ENCODE measurements at regions not wholly inside any gene's neighbourhood (a gene's known extent, or its start where the extent isn't known, plus 50 kb on each side); places are given as distances from the start of the nearest gene placed in this dataset.

GRCh38 chr3:87836026-87836425, 222.8 kb downstream of the CGGBP1 start:
- H3K9ac ChIP-seq (ENCODE audit: low read depth in 1 of 2, low read length in 2 of 2) = no peak overlapping the region
- H3K4me1 ChIP-seq (ENCODE audit: control insufficient read depth in 4 of 4, insufficient read depth in 4 of 4, low read length in 3 of 4) = no peaks in the 10 kb centered on the region
- no peaks in the 10 kb centered on the region for H3K27me3 ChIP-seq (ENCODE audit: control insufficient read depth in 4 of 4, insufficient read depth in 4 of 4, low read length in 3 of 4)
- H3K9me3 ChIP-seq (ENCODE audit: control insufficient read depth in 4 of 4, low read length in 3 of 4) = no peaks in the 10 kb centered on the region
- H3K4me3 ChIP-seq (ENCODE audit: low read depth in 1 of 3, low read length in 3 of 3) = no peak overlapping the region
- TF ChIP-seq FOXA2 (IDR thresholded peaks at IDR 0.05) = no peak
- no peak for TF ChIP-seq MAX (IDR thresholded peaks at IDR 0.05)
- TF ChIP-seq RAD21 (IDR thresholded peaks at IDR 0.05) = no peak
- no peak for TF ChIP-seq HNF4A (conservative IDR thresholded peaks at IDR 0.05)
- no peak for TF ChIP-seq NR2F2 (IDR thresholded peaks at IDR 0.05)
- no peak for TF ChIP-seq GABPA (IDR thresholded peaks at IDR 0.05 in 1 of 2, conservative IDR thresholded peaks at IDR 0.05 in 1 of 2)
- no peak for TF ChIP-seq YY1 (IDR thresholded peaks at IDR 0.05)
- no peak for TF ChIP-seq ZBTB33 (IDR thresholded peaks at IDR 0.05)
- TF ChIP-seq SP1 (IDR thresholded peaks at IDR 0.05) = no peak
- no peak for TF ChIP-seq TAF1 (conservative IDR thresholded peaks at IDR 0.05)
- no peak overlapping the region for H3K27ac ChIP-seq (ENCODE audit: low read depth in 1 of 2, low read length in 2 of 2)
- WGBS = 60% methylated on average over 1 of the region's 1 CpG
- H3K36me3 ChIP-seq (ENCODE audit: control insufficient read depth in 4 of 4, insufficient read depth in 3 of 4, low read depth in 1 of 4, low read length in 3 of 4) = no peaks in the 10 kb centered on the region
- DNase-seq (ENCODE audit: low spot score) = no peak

DNA sequence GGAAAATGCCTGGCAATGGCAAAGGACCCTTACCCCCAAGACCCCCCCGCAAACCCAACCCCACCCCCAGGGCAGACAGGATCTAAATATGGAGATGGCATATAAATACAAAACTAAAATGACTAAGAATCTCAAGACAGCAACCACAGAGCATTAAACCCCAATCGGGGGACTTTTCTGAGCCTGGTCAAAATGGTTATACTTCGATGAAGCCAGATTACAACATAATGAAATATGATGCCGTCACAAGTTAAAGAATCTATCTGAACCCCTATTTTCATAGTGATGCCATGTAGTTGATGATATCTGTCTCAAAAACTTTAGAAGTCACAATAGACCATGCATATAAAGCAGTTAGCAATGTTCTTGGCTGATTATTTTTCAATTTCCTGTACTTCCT, 223.6 kb downstream of the CGGBP1 start:
- H3K4me3 ChIP-seq (ENCODE audit: low read depth in 1 of 3, low read length in 3 of 3) = no peak overlapping the region
- DNase-seq (ENCODE audit: low spot score) = no peak
- 76% methylated on average over 4 of the region's 4 CpGs for WGBS
- H3K36me3 ChIP-seq (ENCODE audit: control insufficient read depth in 4 of 4, insufficient read depth in 3 of 4, low read depth in 1 of 4, low read length in 3 of 4) = no peaks in the 10 kb centered on the region
- TF ChIP-seq HNF4G (IDR thresholded peaks at IDR 0.05) (no peak), RXRA (IDR thresholded peaks at IDR 0.05) (no peak), JUND (IDR thresholded peaks at IDR 0.05) (no peak), NR2F2 (IDR thresholded peaks at IDR 0.05) (no peak), FOXA2 (IDR thresholded peaks at IDR 0.05) (no peak), MAX (IDR thresholded peaks at IDR 0.05) (no peak), RAD21 (IDR thresholded peaks at IDR 0.05) (no peak), SP1 (IDR thresholded peaks at IDR 0.05) (no peak)
- TF ChIP-seq, protein P1, sequence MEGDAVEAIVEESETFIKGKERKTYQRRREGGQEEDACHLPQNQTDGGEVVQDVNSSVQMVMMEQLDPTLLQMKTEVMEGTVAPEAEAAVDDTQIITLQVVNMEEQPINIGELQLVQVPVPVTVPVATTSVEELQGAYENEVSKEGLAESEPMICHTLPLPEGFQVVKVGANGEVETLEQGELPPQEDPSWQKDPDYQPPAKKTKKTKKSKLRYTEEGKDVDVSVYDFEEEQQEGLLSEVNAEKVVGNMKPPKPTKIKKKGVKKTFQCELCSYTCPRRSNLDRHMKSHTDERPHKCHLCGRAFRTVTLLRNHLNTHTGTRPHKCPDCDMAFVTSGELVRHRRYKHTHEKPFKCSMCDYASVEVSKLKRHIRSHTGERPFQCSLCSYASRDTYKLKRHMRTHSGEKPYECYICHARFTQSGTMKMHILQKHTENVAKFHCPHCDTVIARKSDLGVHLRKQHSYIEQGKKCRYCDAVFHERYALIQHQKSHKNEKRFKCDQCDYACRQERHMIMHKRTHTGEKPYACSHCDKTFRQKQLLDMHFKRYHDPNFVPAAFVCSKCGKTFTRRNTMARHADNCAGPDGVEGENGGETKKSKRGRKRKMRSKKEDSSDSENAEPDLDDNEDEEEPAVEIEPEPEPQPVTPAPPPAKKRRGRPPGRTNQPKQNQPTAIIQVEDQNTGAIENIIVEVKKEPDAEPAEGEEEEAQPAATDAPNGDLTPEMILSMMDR (IDR thresholded peaks at IDR 0.05; ENCODE audit: low read depth, low read length, missing input control) = no peak
- no peaks in the 10 kb centered on the region for H3K4me1 ChIP-seq (ENCODE audit: control insufficient read depth in 4 of 4, insufficient read depth in 4 of 4, low read length in 3 of 4)
- no peak overlapping the region for H3K27ac ChIP-seq (ENCODE audit: low read depth in 1 of 2, low read length in 2 of 2)
- H3K9ac ChIP-seq (ENCODE audit: low read depth in 1 of 2, low read length in 2 of 2) = no peak overlapping the region
- H3K9me3 ChIP-seq (ENCODE audit: control insufficient read depth in 4 of 4, low read length in 3 of 4) = no peaks in the 10 kb centered on the region
- H3K27me3 ChIP-seq (ENCODE audit: control insufficient read depth in 4 of 4, insufficient read depth in 4 of 4, low read length in 3 of 4) = no peaks in the 10 kb centered on the region

GRCh38 chr3:87834327-87834726, 224.5 kb downstream of the CGGBP1 start:
- no peak overlapping the region for H3K27ac ChIP-seq (ENCODE audit: low read depth in 1 of 2, low read length in 2 of 2)
- no peaks in the 10 kb centered on the region for H3K27me3 ChIP-seq (ENCODE audit: control insufficient read depth in 4 of 4, insufficient read depth in 4 of 4, low read length in 3 of 4)
- DNase-seq (ENCODE audit: low spot score) = no peak
- H3K36me3 ChIP-seq (ENCODE audit: control insufficient read depth in 4 of 4, insufficient read depth in 3 of 4, low read depth in 1 of 4, low read length in 3 of 4) = no peaks in the 10 kb centered on the region
- WGBS = 69% methylated on average over 2 of the region's 2 CpGs
- H3K9ac ChIP-seq (ENCODE audit: low read depth in 1 of 2, low read length in 2 of 2) = no peak overlapping the region
- no peak overlapping the region for H3K4me3 ChIP-seq (ENCODE audit: low read depth in 1 of 3, low read length in 3 of 3)
- no peaks in the 10 kb centered on the region for H3K9me3 ChIP-seq (ENCODE audit: control insufficient read depth in 4 of 4, low read length in 3 of 4)
- H3K4me1 ChIP-seq (ENCODE audit: control insufficient read depth in 4 of 4, insufficient read depth in 4 of 4, low read length in 3 of 4) = no peaks in the 10 kb centered on the region
- TF ChIP-seq HNF4A (conservative IDR thresholded peaks at IDR 0.05) (no peak), YY1 (IDR thresholded peaks at IDR 0.05) (no peak), NR2F2 (IDR thresholded peaks at IDR 0.05) (no peak), TAF1 (conservative IDR thresholded peaks at IDR 0.05) (no peak), GABPA (IDR thresholded peaks at IDR 0.05 in 1 of 2, conservative IDR thresholded peaks at IDR 0.05 in 1 of 2) (no peak), HNF4G (IDR thresholded peaks at IDR 0.05) (no peak), SP1 (IDR thresholded peaks at IDR 0.05) (no peak), REST (IDR thresholded peaks at IDR 0.05) (no peak)
- TF ChIP-seq, protein P1 (IDR thresholded peaks at IDR 0.05; ENCODE audit: low read depth, low read length, missing input control) = no peak
- TF ChIP-seq, protein P2, sequence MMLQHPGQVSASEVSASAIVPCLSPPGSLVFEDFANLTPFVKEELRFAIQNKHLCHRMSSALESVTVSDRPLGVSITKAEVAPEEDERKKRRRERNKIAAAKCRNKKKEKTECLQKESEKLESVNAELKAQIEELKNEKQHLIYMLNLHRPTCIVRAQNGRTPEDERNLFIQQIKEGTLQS (IDR thresholded peaks at IDR 0.05) = no peak

Measured in liver (tissue), 8 donors.